PC-9 (cell line): ENCODE measurements at regions not wholly inside any gene's neighbourhood (a gene's known extent, or its start where the extent isn't known, plus 50 kb on each side); places are given as distances from the start of the nearest gene placed in this dataset.

ENCODE experiments used
- BruUV-seq: library from RNA; stranded (reverse); fragments of 400-500 nt; replicated peaks from 2 replicates; lab custom pipeline; 2021; lab: Mats Ljungman, UMichigan
- CTCF ChIA-PET: fragments of 300-600 bp; sonication (Branson Sonifier 250); formaldehyde crosslinking; loops from one replicate; lab custom pipeline; 2022; ENCODE audit warnings: antibody characterized with exemption; lab: Charles Lee
- POLR2A ChIA-PET: fragments of 300-600 bp; sonication (Branson Sonifier 250); formaldehyde crosslinking; loops from one replicate; lab custom pipeline; 2022; ENCODE audit warnings: antibody characterized with exemption; ENCODE audit not compliant: unreplicated experiment; lab: Charles Lee
- DNase-seq, 2 experiments: peaks; one replicate each; pipeline versions ENCODE4 v3.0.0 to v3.0.0-alpha.2; 2015 to 2022; ENCODE audit warnings: mixed read lengths in 1 of 2
- H2AFZ ChIP-seq: fragments of 200-600 bp; sonication (generic); 2 replicates; pipeline ENCODE4 v1.8.1; 2017; ENCODE audit warnings: antibody characterized with exemption
- H3F3A ChIP-seq: fragments of 200-600 bp; sonication (generic); 2 replicates; pipeline ENCODE4 v1.8.1; 2017; ENCODE audit warnings: antibody characterized with exemption, mild to moderate bottlenecking, low read depth; ENCODE audit not compliant: insufficient read depth
- H3K27ac ChIP-seq: fragments of 200-600 bp; sonication (generic); 2 replicates; pipeline ENCODE4 v1.6.1; 2016; ENCODE audit warnings: mixed run types
- H3K27me3 ChIP-seq: fragments of 200-600 bp; sonication (generic); 2 replicates; pipeline ENCODE4 v1.6.1; 2016; ENCODE audit warnings: low read depth, mixed run types; ENCODE audit not compliant: insufficient read depth
- H3K36me3 ChIP-seq: fragments of 200-600 bp; sonication (generic); 2 replicates; pipeline ENCODE4 v1.6.1; 2016; ENCODE audit warnings: low read depth, mixed run types
- H3K4me1 ChIP-seq: fragments of 200-600 bp; sonication (generic); replicated peaks from 2 replicates; pipeline ENCODE4 v1.6.1; 2016; ENCODE audit warnings: mixed run types; ENCODE audit not compliant: insufficient read depth
- H3K4me2 ChIP-seq: fragments of 200-600 bp; sonication (generic); 2 replicates; pipeline ENCODE4 v1.6.1; 2017; ENCODE audit warnings: mixed run types
- H3K4me3 ChIP-seq: fragments of 200-600 bp; sonication (generic); 2 replicates; pipeline ENCODE4 v1.6.1; 2016; ENCODE audit warnings: mixed run types
- H3K79me2 ChIP-seq: fragments of 200-600 bp; sonication (generic); 2 replicates; pipeline ENCODE4 v1.6.1; 2017; ENCODE audit warnings: low read depth, mixed run types
- H3K9me2 ChIP-seq: fragments of 200-600 bp; sonication (generic); 2 replicates; pipeline ENCODE4 v1.8.1; 2017; ENCODE audit warnings: mild to moderate bottlenecking; ENCODE audit not compliant: insufficient read depth
- H3K9me3 ChIP-seq: fragments of 200-600 bp; sonication (generic); 2 replicates; pipeline ENCODE4 v1.8.1; 2016; ENCODE audit warnings: low read depth; ENCODE audit not compliant: insufficient read depth
- H4K20me1 ChIP-seq: fragments of 200-600 bp; sonication (generic); 2 replicates; pipeline ENCODE4 v1.8.1; 2017; ENCODE audit not compliant: insufficient read depth
- EZH2 ChIP-seq: fragments of 200-600 bp; sonication (generic); IDR thresholded peaks from 2 replicates; pipeline ENCODE4 v1.8.0; 2017; ENCODE audit warnings: antibody characterized with exemption, low read depth
- intact Hi-C: fragments of 100-400 bp; cut with micrococcal nuclease; formaldehyde crosslinking; loops from one replicate; pipeline ENCODE4 v1.10.0; 2022; ENCODE audit not compliant: unreplicated experiment
- TF ChIP-seq, protein P1 (sequence below): fragments of 200-600 bp; sonication (generic); conservative IDR thresholded peaks from 2 replicates; pipeline ENCODE4 v1.6.1; 2017; ENCODE audit warnings: mixed run types, antibody characterized with exemption, mild to moderate bottlenecking, moderate library complexity

DNA sequence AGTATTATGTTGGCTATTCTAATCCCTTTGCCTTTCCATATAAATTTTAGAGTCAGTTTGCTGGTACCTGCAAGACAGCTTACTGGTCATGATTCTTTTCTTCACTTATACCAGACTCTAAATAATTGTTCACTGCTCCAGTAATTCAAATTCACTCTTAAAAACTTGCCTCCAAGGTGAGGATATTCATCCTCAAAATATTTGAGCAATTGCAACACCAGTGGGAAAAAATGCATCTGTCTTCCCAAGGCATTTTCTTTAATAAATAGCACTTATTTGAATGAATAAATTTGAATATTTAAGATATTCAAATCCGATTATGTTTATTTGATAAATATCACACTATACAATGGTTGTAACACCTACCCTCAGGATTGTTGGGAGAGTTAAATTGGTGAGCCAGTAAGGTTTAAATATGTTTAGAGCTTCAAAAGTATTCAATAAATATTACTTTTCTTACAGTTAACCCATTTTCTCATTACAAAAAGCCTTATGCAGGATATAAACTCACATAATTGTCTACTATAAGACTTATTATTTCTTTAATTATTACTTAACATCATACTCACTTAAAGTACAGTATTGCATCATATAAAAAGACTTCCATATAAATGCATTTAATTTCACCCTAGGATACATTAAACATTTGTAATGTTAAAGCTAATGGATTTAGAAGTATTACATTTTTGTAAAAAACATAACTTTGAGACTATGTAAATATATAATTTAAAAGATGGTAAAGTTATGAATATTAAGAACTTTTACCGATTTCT is 285.6 kb downstream of the SAMD5 start:
- no peaks in the 10 kb centered on the region for H3K27me3 ChIP-seq
- H3K9me3 ChIP-seq, result no peaks in the 10 kb centered on the region
- H3K79me2 ChIP-seq, result no peaks in the 10 kb centered on the region
- H3K4me1 ChIP-seq, result no peaks in the 10 kb centered on the region
- TF ChIP-seq, protein P1, sequence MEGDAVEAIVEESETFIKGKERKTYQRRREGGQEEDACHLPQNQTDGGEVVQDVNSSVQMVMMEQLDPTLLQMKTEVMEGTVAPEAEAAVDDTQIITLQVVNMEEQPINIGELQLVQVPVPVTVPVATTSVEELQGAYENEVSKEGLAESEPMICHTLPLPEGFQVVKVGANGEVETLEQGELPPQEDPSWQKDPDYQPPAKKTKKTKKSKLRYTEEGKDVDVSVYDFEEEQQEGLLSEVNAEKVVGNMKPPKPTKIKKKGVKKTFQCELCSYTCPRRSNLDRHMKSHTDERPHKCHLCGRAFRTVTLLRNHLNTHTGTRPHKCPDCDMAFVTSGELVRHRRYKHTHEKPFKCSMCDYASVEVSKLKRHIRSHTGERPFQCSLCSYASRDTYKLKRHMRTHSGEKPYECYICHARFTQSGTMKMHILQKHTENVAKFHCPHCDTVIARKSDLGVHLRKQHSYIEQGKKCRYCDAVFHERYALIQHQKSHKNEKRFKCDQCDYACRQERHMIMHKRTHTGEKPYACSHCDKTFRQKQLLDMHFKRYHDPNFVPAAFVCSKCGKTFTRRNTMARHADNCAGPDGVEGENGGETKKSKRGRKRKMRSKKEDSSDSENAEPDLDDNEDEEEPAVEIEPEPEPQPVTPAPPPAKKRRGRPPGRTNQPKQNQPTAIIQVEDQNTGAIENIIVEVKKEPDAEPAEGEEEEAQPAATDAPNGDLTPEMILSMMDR, result no peak
- no peak for TF ChIP-seq EZH2
- no peak for DNase-seq
- POLR2A ChIA-PET, result no interaction called here
- no peaks in the 10 kb centered on the region for H3F3A ChIP-seq
- 0 out of 2 replicates have a peak, but pooled peaks cover 4% of the 10 kb centered on the region for H3K36me3 ChIP-seq
- no peak overlapping the region for H2AFZ ChIP-seq
- H3K4me2 ChIP-seq, result no peak overlapping the region
- H3K9me2 ChIP-seq, result no peaks in the 10 kb centered on the region
- H3K27ac ChIP-seq, result no peak overlapping the region
- H4K20me1 ChIP-seq, result peaks cover 3% of the 10 kb centered on the region; the same call in 1 of the 2 replicates
- no peak overlapping the region for H3K4me3 ChIP-seq
- no TSS peak for BruUV-seq
- CTCF ChIA-PET, result no interaction called here
- intact Hi-C loops, result no loop called here

DNA sequence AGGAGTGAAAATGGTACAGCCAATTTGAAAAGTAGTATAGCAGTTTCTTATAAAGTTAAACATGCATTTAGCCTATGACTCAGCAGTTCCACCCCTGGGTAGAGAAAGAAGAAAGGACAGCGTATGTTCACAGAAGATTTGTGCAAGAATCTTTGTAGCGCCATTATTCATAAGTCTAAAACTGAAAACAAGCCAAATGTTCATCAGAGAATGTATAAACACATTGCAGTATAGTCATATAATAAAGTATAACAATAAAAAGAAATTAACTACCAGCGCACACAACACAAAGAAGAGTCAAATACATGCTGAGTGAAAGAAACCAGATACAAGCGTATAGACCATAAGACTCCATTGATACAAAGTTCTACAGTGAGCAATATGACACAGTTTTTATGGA is 294.0 kb downstream of the SAMD5 start:
- H2AFZ ChIP-seq, result no peak overlapping the region
- TF ChIP-seq, protein P1, result no peak
- no peak for TF ChIP-seq EZH2
- no peaks in the 10 kb centered on the region for H4K20me1 ChIP-seq
- no peak overlapping the region for H3K4me3 ChIP-seq
- no peak overlapping the region for H3K27ac ChIP-seq
- ChIA-PET POLR2A (no interaction called here), CTCF (no interaction called here)
- no peaks in the 10 kb centered on the region for H3F3A ChIP-seq
- H3K27me3 ChIP-seq, result no peaks in the 10 kb centered on the region
- 0 out of 2 replicates have a peak, but pooled peaks cover 14% of the 10 kb centered on the region for H3K36me3 ChIP-seq
- BruUV-seq, result no TSS peak
- no peaks in the 10 kb centered on the region for H3K79me2 ChIP-seq
- no peak for DNase-seq
- intact Hi-C loops, result no loop called here
- no peaks in the 10 kb centered on the region; the same call in 1 of the 2 replicates for H3K9me3 ChIP-seq
- peaks cover 16% of the 10 kb centered on the region for H3K4me1 ChIP-seq
- no peak overlapping the region for H3K4me2 ChIP-seq
- H3K9me2 ChIP-seq, result no peaks in the 10 kb centered on the region

DNA sequence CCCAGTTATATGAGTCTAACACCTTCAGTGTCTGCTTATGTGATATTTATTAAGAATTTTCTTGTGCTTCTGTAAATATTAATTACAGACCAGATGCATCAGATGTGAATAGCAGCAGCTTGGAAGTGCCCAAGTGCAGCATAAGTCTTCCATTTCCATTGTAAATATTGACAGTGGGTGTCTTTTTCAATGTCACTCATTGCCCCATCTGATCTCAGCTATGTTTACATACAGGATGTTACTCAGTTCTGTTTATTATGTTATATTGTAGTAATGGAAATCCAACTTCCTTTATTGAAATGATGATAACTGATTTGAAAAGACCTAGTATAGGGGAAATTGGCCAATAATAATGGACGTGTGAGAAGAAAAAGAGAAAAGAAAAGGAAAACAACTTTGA is 296.7 kb downstream of the SAMD5 start:
- Histone ChIP-seq H4K20me1 (no peaks in the 10 kb centered on the region), H3K4me1 (peaks cover 16% of the 10 kb centered on the region), H3K27me3 (no peaks in the 10 kb centered on the region), H3K79me2 (no peaks in the 10 kb centered on the region), H3K4me2 (no peak overlapping the region), H3K9me2 (no peaks in the 10 kb centered on the region), H3K4me3 (no peak overlapping the region), H3K9me3 (no peaks in the 10 kb centered on the region; the same call in 1 of the 2 replicates), H3K36me3 (0 out of 2 replicates have a peak, but pooled peaks cover 14% of the 10 kb centered on the region), H3K27ac (no peak overlapping the region), H3F3A (no peaks in the 10 kb centered on the region), H2AFZ (no peak overlapping the region)
- no TSS peak for BruUV-seq
- no peak for DNase-seq
- CTCF ChIA-PET, result no interaction called here
- POLR2A ChIA-PET, result no interaction called here
- intact Hi-C loops, result no loop called here
- TF ChIP-seq, protein P1, result no peak
- TF ChIP-seq EZH2, result no peak
